Lower lobe of right lung (tissue), 2 donors: ENCODE measurements at regions not wholly inside any gene's neighbourhood (a gene's known extent, or its start where the extent isn't known, plus 50 kb on each side); places are given as distances from the start of the nearest gene placed in this dataset.

Experiments
- ATAC-seq, 2 donors: fragments of 200-7000 bp; cut with Tn5 transposase; one replicate each; pipeline ENCODE4 v1.9.1; 2020 to 2022; ENCODE audit warnings: mild to moderate bottlenecking in 2 of 2, moderate library complexity in 2 of 2
- DNase-seq: peaks from one replicate; pipeline ENCODE4 v3.0.0-alpha.2; 2020
- H3K27ac ChIP-seq: fragments of 200-600 bp; one replicate; pipeline ENCODE4 v1.8.0; 2022
- H3K27me3 ChIP-seq: fragments of 200-600 bp; one replicate; pipeline ENCODE4 v1.8.0; 2022; ENCODE audit warnings: low read depth
- H3K36me3 ChIP-seq: fragments of 200-600 bp; one replicate; pipeline ENCODE4 v1.8.0; 2022; ENCODE audit warnings: mild to moderate bottlenecking
- H3K4me1 ChIP-seq: fragments of 200-600 bp; one replicate; pipeline ENCODE4 v1.8.0; 2022
- H3K4me3 ChIP-seq: fragments of 200-600 bp; one replicate; pipeline ENCODE4 v1.8.0; 2022; ENCODE audit warnings: mild to moderate bottlenecking
- H3K9me3 ChIP-seq: fragments of 200-600 bp; one replicate; pipeline ENCODE4 v1.8.0; 2022
- CTCF ChIP-seq: fragments of 200-600 bp; IDR thresholded peaks from one replicate; pipeline ENCODE4 v1.8.0; 2022; ENCODE audit warnings: antibody characterized with exemption, mild to moderate bottlenecking
- intact Hi-C: fragments of 100-400 bp; cut with DNase I; formaldehyde crosslinking; loops from one replicate; pipeline ENCODE4 v1.11.0; 2022
- donor health status: DM: no; HTN: yes; CAD: no; lungs with severe emphysema.

- TF ChIP-seq CTCF, result no peak
- DNase-seq (no peak), ATAC-seq (peak; percentile 4 to 10)
- Histone ChIP-seq H3K9me3 (no peaks in the 10 kb centered on the region), H3K36me3 (no peaks in the 10 kb centered on the region), H3K4me3 (no peak overlapping the region), H3K27ac (peak overlapping the region; percentile 79), H3K4me1 (peaks cover 63% of the 10 kb centered on the region), H3K27me3 (no peaks in the 10 kb centered on the region)
- intact Hi-C loops, result no loop called here
These were observed 60.1 kb upstream of the BMP2 start for GRCh38 chr20:6707321-6707831.

GRCh38 chr20:6705926-6706548 lies 61.4 kb upstream of the BMP2 start:
- no peak for ATAC-seq
- Histone ChIP-seq H3K9me3 (no peaks in the 10 kb centered on the region), H3K4me3 (no peak overlapping the region), H3K27me3 (no peaks in the 10 kb centered on the region), H3K4me1 (peaks cover 71% of the 10 kb centered on the region), H3K36me3 (no peaks in the 10 kb centered on the region), H3K27ac (no peak overlapping the region)
- intact Hi-C loops, result no loop called here
- DNase-seq, result no peak
- TF ChIP-seq CTCF, result no peak

- ATAC-seq, result no peak
- TF ChIP-seq CTCF, result no peak
- intact Hi-C loops, result no loop called here
- H3K36me3 ChIP-seq, result no peaks in the 10 kb centered on the region
- H3K4me1 ChIP-seq, result peaks cover 79% of the 10 kb centered on the region
- no peak for DNase-seq
- H3K4me3 ChIP-seq, result no peak overlapping the region
- no peaks in the 10 kb centered on the region for H3K27me3 ChIP-seq
- H3K27ac ChIP-seq, result peak overlapping the region; percentile 69
- no peaks in the 10 kb centered on the region for H3K9me3 ChIP-seq
These were observed 62.2 kb upstream of the BMP2 start for GRCh38 chr20:6705106-6705766.

GRCh38 chr20:6704132-6704861 lies 63.2 kb upstream of the BMP2 start:
- Histone ChIP-seq H3K27me3 (no peaks in the 10 kb centered on the region), H3K9me3 (no peaks in the 10 kb centered on the region), H3K27ac (peak overlapping the region; percentile 69), H3K36me3 (no peaks in the 10 kb centered on the region), H3K4me3 (no peak overlapping the region), H3K4me1 (peaks cover 86% of the 10 kb centered on the region)
- intact Hi-C loops, result no loop called here
- peak; percentile 65 to 75 for ATAC-seq
- no peak for TF ChIP-seq CTCF
- DNase-seq, result no peak

- no peak overlapping the region for H3K4me3 ChIP-seq
- peaks cover 82% of the 10 kb centered on the region for H3K4me1 ChIP-seq
- no peak for TF ChIP-seq CTCF
- no peak for DNase-seq
- intact Hi-C loops, result no loop called here
- H3K9me3 ChIP-seq, result no peaks in the 10 kb centered on the region
- no peaks in the 10 kb centered on the region for H3K27me3 ChIP-seq
- no peak for ATAC-seq
- H3K27ac ChIP-seq, result peak overlapping the region; percentile 69
- no peaks in the 10 kb centered on the region for H3K36me3 ChIP-seq
These were observed 63.8 kb upstream of the BMP2 start for GRCh38 chr20:6703656-6704055.
